ENCODE measurements at regions not wholly inside any gene's neighbourhood (a gene's known extent, or its start where the extent isn't known, plus 50 kb on each side); places are given as distances from the start of the nearest gene placed in this dataset.
"Not testable (repeated sequence)": the region's sequence is repeated elsewhere in the genome, so short reads cannot be mapped to it uniquely, and the experiment has no call there.

DNA sequence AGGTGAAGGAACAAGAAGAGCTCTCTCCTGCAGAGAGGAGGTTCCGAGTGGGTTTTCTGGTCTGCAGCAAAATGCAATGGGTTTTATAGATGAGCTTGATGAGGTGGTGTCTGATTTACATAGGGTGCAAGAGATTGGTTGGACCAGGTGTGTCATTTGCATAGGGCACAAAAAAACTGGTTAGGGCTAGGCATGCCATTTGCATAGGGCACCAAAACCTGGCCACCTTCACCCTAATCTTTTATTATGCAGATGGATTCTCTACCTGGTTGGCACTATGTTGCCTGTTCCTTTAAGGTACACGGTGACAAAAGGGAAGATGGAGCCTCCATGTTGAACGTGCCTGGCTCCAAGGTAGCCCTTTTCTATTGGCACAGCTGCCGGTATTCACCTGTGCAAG is 94.5 kb upstream of the PRKX start:
- 52 to 61% (median 55%) methylated on average over 3 to 4 of the region's 4 CpGs for WGBS, 4 donors

GRCh38 chrX:3806630-3807029 is 93.2 kb upstream of the PRKX start:
- Histone ChIP-seq H3K27me3 (no peaks in the 10 kb centered on the region), H3K4me3 (no peak overlapping the region), H3K36me3 (replicated peaks in 1 of 2) (no peaks in the 10 kb centered on the region), H3K4me1 (replicated peaks in 1 of 2) (peaks cover 0 to 1% of the 10 kb centered on the region in 2 donors), H3K9me3 (replicated peaks in 1 of 3) (no peaks in the 10 kb centered on the region), H3K27ac (no peak overlapping the region)
- TF ChIP-seq POLR2A (IDR thresholded peaks at IDR 0.05) (no peak), CTCF (IDR thresholded peaks at IDR 0.05) (no peak)
- DNase-seq: no peak
- intact Hi-C loops (cut with DNase I): no loop called here
- 22 to 44% (median 36%) methylated on average over 8 to 10 of the region's 10 CpGs for whole genome bisulfite sequencing, 4 donors

More for the DNA sequence above, 94.5 kb upstream of the PRKX start:
- Histone ChIP-seq H3K36me3 (replicated peaks in 1 of 2) (no peaks in the 10 kb centered on the region), H3K4me1 (replicated peaks in 1 of 2) (peaks cover 0 to 4% of the 10 kb centered on the region in 2 donors), H3K27me3 (no peaks in the 10 kb centered on the region), H3K9me3 (replicated peaks in 1 of 3) (no peaks in the 10 kb centered on the region), H3K27ac (no peak overlapping the region), H3K4me3 (no peak overlapping the region)
- intact Hi-C loops (cut with DNase I): no loop called here
- no peak for TF ChIP-seq POLR2A (IDR thresholded peaks at IDR 0.05)
- no peak for TF ChIP-seq CTCF (IDR thresholded peaks at IDR 0.05)
- DNase-seq: no peak

DNA sequence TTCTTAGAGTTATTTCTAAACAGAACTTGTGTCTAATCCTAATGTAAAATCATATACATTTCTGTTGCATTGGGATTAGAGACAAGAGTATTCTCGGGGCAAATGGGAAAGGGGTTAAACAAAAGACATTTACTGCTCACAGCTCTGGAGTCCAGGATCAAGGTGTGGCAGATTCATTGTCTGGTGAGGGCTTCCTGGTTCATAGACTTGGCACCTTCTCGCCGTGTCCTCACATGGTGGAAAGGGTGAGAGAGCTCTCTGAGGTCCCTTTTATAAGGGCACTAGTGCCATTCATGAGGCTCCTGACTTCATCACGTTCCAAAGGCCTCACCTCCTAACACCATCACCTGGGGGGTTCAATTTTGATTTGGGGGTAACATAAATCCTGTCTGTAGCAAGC is 90.3 kb upstream of the PRKX start:
- Histone ChIP-seq H3K4me3 (no peak overlapping the region), H3K4me1 (replicated peaks in 1 of 2) (no peaks in the 10 kb centered on the region), H3K36me3 (replicated peaks in 1 of 2) (no peaks in the 10 kb centered on the region), H3K27me3 (no peaks in the 10 kb centered on the region), H3K9me3 (replicated peaks in 1 of 3) (no peaks in the 10 kb centered on the region), H3K27ac (no peak overlapping the region)
- intact Hi-C loops (cut with DNase I): no loop called here
- 56 to 65% (median 61%) methylated on average over 4 of the region's 4 CpGs for WGBS, 4 donors
- DNase-seq: no peak
- no peak for TF ChIP-seq POLR2A (IDR thresholded peaks at IDR 0.05)
- TF ChIP-seq CTCF (IDR thresholded peaks at IDR 0.05): no peak

DNA sequence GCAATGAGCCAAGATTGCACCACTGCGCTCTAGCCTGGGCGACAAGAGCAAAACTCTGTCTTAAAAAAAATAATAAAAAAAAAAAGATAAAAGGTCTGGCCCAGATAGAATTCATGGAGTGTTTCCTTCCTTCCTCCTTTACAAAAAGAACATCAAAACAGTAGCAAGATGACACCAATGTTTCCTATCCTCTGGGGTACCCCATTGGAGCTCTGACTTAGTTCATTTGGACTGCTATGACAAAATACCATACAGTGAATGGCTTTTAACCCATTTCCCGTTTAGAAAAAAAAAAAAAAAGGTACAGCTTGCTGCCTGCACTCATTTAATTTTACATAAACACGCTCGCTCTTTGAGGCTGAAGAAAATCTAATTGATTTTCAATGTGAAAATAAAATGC is 89.9 kb upstream of the PRKX start:
- 53 to 73% (median 62%) methylated on average over 5 of the region's 5 CpGs for WGBS, 4 donors
- Histone ChIP-seq H3K4me1 (replicated peaks in 1 of 2) (no peaks in the 10 kb centered on the region), H3K9me3 (replicated peaks in 1 of 3) (no peaks in the 10 kb centered on the region), H3K27me3 (no peaks in the 10 kb centered on the region), H3K36me3 (replicated peaks in 1 of 2) (no peaks in the 10 kb centered on the region), H3K27ac (no peak overlapping the region), H3K4me3 (no peak overlapping the region)
- DNase-seq: no peak
- intact Hi-C loops (cut with DNase I): no loop called here
- TF ChIP-seq POLR2A (IDR thresholded peaks at IDR 0.05): no peak
- no peak for TF ChIP-seq CTCF (IDR thresholded peaks at IDR 0.05)

DNA sequence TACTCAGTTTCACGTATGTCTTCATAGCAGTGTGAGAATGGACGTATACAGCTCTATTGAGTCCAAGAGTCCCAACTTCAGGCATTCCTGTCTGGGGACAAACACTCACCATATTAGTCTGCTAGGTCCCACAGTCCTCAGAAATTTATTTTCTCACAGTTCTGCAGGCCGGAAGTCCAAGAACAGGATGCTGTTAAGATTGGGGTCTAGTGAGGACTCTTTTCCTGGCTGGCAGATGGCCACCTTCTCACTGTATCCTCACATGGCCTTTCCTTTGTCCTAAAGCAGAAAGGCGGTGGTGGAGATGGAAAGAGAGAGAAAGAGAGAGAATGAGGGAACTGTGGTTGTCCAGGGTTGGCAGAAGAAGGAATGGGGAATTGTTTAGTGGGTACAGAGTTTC is 82.0 kb upstream of the PRKX start:
- H3K27ac ChIP-seq: not testable (repeated sequence)
- WGBS, 4 donors: 51 to 65% (median 64%) methylated on average over 4 of the region's 4 CpGs

More for the DNA sequence above, 82.0 kb upstream of the PRKX start:
- peak in 1 of 7 donors; percentile 45 for DNase-seq
- H3K4me1 ChIP-seq (replicated peaks in 1 of 2); H3K27me3 ChIP-seq; H3K4me3 ChIP-seq; H3K9me3 ChIP-seq (replicated peaks in 1 of 3); intact Hi-C loops (cut with DNase I); H3K36me3 ChIP-seq (replicated peaks in 1 of 2): not testable (repeated sequence)
